ENCODE measurements at regions not wholly inside any gene's neighbourhood (a gene's known extent, or its start where the extent isn't known, plus 50 kb on each side); places are given as distances from the start of the nearest gene placed in this dataset.

GRCh38 chr2:139769633-139770032 is 989.4 kb upstream of the NXPH2 start:
- no peak for DNase-seq (ENCODE audit: low read depth)
- TF ChIP-seq MYC (IDR thresholded peaks at IDR 0.05; ENCODE audit: low read depth, low read length) (no peak), CTCF (IDR thresholded peaks at IDR 0.05; ENCODE audit: low read depth, low read length) (no peak), POLR2A (IDR thresholded peaks at IDR 0.05; ENCODE audit: extremely low read depth, insufficient read length) (no peak)
- TF ChIP-seq, protein P1, sequence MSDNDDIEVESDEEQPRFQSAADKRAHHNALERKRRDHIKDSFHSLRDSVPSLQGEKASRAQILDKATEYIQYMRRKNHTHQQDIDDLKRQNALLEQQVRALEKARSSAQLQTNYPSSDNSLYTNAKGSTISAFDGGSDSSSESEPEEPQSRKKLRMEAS (IDR thresholded peaks at IDR 0.05; ENCODE audit: low read depth, low read length) = no peak
- no peak overlapping the region for H3K4me3 ChIP-seq (ENCODE audit: low read depth, low read length)

DNA sequence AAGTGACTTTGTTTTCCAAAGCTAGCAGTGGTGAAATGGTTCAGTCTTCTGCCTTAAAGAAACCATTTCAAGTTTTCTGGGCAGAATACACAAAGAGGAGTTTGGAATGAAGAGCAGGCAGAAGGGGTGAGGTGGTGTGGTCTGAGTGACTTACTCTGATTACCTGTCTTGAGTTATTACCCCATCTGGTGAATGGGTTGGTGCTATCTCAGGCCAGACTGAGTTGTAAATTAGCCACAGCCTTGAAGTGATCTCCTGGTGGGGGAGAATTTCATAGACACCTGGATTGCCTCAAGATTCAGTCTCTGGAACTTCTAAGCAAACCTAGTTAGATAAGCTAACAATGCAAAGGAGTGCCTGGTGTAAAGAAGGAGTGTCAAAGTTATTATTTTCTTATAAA is 983.5 kb upstream of the NXPH2 start:
- TF ChIP-seq CTCF (IDR thresholded peaks at IDR 0.05; ENCODE audit: low read depth, low read length) (no peak), POLR2A (IDR thresholded peaks at IDR 0.05; ENCODE audit: extremely low read depth, insufficient read length) (no peak), MYC (IDR thresholded peaks at IDR 0.05; ENCODE audit: low read depth, low read length) (no peak)
- TF ChIP-seq, protein P1 (IDR thresholded peaks at IDR 0.05; ENCODE audit: low read depth, low read length) = no peak
- DNase-seq (ENCODE audit: low read depth) = no peak
- no peak overlapping the region for H3K4me3 ChIP-seq (ENCODE audit: low read depth, low read length)

DNA sequence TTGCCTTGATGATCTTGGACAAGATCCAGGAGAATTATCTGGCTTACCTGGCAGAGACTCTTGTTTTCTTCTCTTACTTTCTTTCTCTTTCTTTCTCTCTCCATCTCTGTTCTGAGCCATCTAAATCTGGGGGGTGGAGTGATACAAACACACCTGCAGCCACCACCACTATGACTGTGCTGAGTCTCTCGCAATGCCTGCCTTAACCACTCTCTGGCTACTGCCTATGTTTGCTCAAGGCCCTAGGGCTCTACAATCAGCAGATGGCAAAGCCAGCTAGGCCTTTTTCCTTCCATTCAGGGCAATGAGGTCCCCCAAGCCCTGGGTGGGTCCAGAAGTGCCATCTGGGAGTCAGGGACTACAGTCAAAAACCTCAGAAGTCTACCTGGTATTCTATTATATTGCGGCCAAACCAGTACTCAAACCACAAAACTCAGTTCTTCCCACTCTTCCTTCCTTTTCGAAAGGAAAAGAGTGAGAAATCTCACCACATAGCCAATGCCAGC is 978.9 kb upstream of the NXPH2 start:
- no peak overlapping the region for H3K4me3 ChIP-seq (ENCODE audit: low read depth, low read length)
- DNase-seq (ENCODE audit: low read depth) = no peak
- TF ChIP-seq MYC (IDR thresholded peaks at IDR 0.05; ENCODE audit: low read depth, low read length) (no peak), CTCF (IDR thresholded peaks at IDR 0.05; ENCODE audit: low read depth, low read length) (no peak)
- TF ChIP-seq, protein P1 (IDR thresholded peaks at IDR 0.05; ENCODE audit: low read depth, low read length) = no peak

DNA sequence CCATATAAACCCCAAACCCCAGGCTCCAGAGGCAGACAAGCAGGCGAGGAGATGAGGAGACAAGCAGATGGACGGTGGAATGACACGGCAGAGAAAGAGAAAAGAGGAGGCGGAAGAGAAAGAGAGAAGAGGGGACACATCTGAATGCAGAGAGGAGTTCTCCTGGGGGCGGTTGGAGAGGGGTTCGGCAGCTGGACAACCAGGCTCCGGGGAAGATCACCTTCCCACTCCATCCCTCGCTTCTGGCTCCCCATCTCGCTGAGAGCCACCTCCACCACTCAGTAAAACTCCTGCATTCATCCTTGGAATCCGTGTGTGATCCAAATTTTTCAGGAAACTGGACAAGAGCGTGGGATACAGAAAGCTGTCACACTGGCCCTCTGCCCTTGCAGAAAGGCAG is 966.7 kb upstream of the NXPH2 start:
- H3K4me3 ChIP-seq (ENCODE audit: low read depth, low read length) = no peak overlapping the region
- no peak for DNase-seq (ENCODE audit: low read depth)
- TF ChIP-seq, protein P1 (IDR thresholded peaks at IDR 0.05; ENCODE audit: low read depth, low read length) = no peak
- no peak for TF ChIP-seq CTCF (IDR thresholded peaks at IDR 0.05; ENCODE audit: low read depth, low read length)
- no peak for TF ChIP-seq POLR2A (IDR thresholded peaks at IDR 0.05; ENCODE audit: extremely low read depth, insufficient read length)
- TF ChIP-seq MYC (IDR thresholded peaks at IDR 0.05; ENCODE audit: low read depth, low read length) = no peak

DNA sequence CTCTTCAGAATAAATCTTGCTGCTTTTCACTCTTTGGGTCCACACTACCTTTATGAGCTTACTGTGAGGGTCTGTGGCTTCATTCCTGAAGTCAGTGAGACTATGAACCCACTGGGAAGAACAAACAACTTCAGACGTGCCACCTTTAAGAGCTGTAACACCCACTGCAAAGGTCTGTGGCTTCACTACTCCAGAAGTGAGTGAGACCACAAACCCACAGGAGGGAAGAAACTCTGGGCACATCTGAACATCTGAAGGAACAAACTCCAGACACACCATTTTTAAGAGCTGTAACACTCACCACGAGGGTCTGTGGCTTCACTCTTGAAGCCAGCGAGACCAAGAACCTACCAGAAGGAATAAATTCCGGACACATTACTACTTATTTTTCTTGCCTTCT is 964.1 kb upstream of the NXPH2 start:
- no peak for DNase-seq (ENCODE audit: low read depth)
- no peak overlapping the region for H3K4me3 ChIP-seq (ENCODE audit: low read depth, low read length)
- TF ChIP-seq MYC (IDR thresholded peaks at IDR 0.05; ENCODE audit: low read depth, low read length) (no peak), POLR2A (IDR thresholded peaks at IDR 0.05; ENCODE audit: extremely low read depth, insufficient read length) (no peak), CTCF (IDR thresholded peaks at IDR 0.05; ENCODE audit: low read depth, low read length) (no peak)
- TF ChIP-seq, protein P1 (IDR thresholded peaks at IDR 0.05; ENCODE audit: low read depth, low read length) = no peak

All from NB4 (cell line).